Upper lobe of left lung (tissue), 6 donors: ENCODE measurements at regions not wholly inside any gene's neighbourhood (a gene's known extent, or its start where the extent isn't known, plus 50 kb on each side); places are given as distances from the start of the nearest gene placed in this dataset.

Experiments
- ATAC-seq, 2 donors: fragments of 200-7000 bp; cut with Tn5 transposase; one replicate each; pipeline ENCODE4 v1.9.1; 2022; ENCODE audit warnings: mild to moderate bottlenecking in 2 of 2, moderate library complexity in 2 of 2; ENCODE audit not compliant: low FRiP score in 2 of 2
- DNase-seq, 2 donors: peaks; one replicate each; pipeline ENCODE4 v3.0.0-alpha.2; 2019 to 2020
- H3K27ac ChIP-seq, 4 donors: fragments of 200-600 bp; sonication (generic); one replicate each; pipeline ENCODE4 v1.5.1; 2016 to 2019
- H3K27me3 ChIP-seq, 4 donors: fragments of 200-600 bp; sonication (generic); one replicate each; pipeline ENCODE4 v1.5.1; 2017 to 2019
- H3K36me3 ChIP-seq, 4 donors: fragments of 200-600 bp; sonication (generic); one replicate each; pipeline ENCODE4 v1.5.1; 2016 to 2019
- H3K4me1 ChIP-seq, 4 donors: fragments of 200-600 bp; sonication (generic); one replicate each; pipeline ENCODE4 v1.5.1; 2018 to 2019
- H3K4me3 ChIP-seq, 4 donors: fragments of 200-600 bp; sonication (generic); one replicate each; pipeline ENCODE4 v1.5.1; 2017 to 2019; ENCODE audit warnings: mild to moderate bottlenecking in 2 of 4, moderate library complexity in 1 of 4
- H3K9me3 ChIP-seq, 4 donors: fragments of 200-600 bp; sonication (generic); one replicate each; pipeline ENCODE4 v1.5.1; 2018 to 2019
- CTCF ChIP-seq, 6 experiments: fragments of 450-650 bp in 4 of 6; fragments of 200-600 bp in 2 of 6; sonication (generic) in 2 of 6; IDR thresholded peaks; one replicate each; pipeline ENCODE4 v1.5.1; 2016 to 2019; ENCODE audit warnings: antibody characterized with exemption in 6 of 6
- EP300 ChIP-seq, 4 donors: sonication (generic); formaldehyde crosslinking; IDR thresholded peaks; one replicate each; pipeline ENCODE4 v1.5.1; 2017; ENCODE audit warnings: antibody characterized with exemption in 4 of 4, control low read depth in 2 of 4
- POLR2A ChIP-seq, 4 donors: fragments of 450-650 bp; IDR thresholded peaks; one replicate each; pipeline ENCODE4 v1.5.1; 2016 to 2017; ENCODE audit warnings: antibody characterized with exemption in 4 of 4, mild to moderate bottlenecking in 2 of 4
- POLR2AphosphoS5 ChIP-seq, 2 donors: sonication (generic); formaldehyde crosslinking; IDR thresholded peaks; one replicate each; pipeline ENCODE4 v1.5.1; 2017; ENCODE audit warnings: antibody characterized with exemption in 2 of 2
- WGBS, 2 donors: methylation state at CpG; one replicate each; pipeline ENCODE4 v1.1.5; 2017 to 2018; 5-methylcytosine and 5-hydroxymethylcytosine counted together
- donor health status: DM: no; HTN: no; CAD: no; lungs with moderate emphysema.
- donor health status: DM: no; HTN: yes; CAD: no; lungs with severe emphysema.

GRCh38 chr4:24434241-24434640 lies 150.1 kb downstream of the DHX15 start:
- TF ChIP-seq POLR2A (IDR thresholded peaks at IDR 0.05) (no peak), POLR2AphosphoS5 (IDR thresholded peaks at IDR 0.05) (no peak), EP300 (IDR thresholded peaks at IDR 0.05) (no peak), CTCF (IDR thresholded peaks at IDR 0.05) (no peak)
- 70 to 84% methylated on average over 10 of the region's 10 CpGs for WGBS, 2 donors
- Histone ChIP-seq H3K9me3 (no peaks in the 10 kb centered on the region), H3K27me3 (no peaks in the 10 kb centered on the region), H3K27ac (no peak overlapping the region), H3K36me3 (no peaks in the 10 kb centered on the region), H3K4me1 (no peaks in the 10 kb centered on the region), H3K4me3 (no peak overlapping the region)
- DNase-seq (no peak), ATAC-seq (no peak)

GRCh38 chr4:24433515-24434214 lies 150.7 kb downstream of the DHX15 start:
- WGBS, 2 donors, result 60 to 69% methylated on average over 8 of the region's 8 CpGs
- no peaks in the 10 kb centered on the region for H3K36me3 ChIP-seq
- ATAC-seq, result no peak
- H3K4me1 ChIP-seq, result no peaks in the 10 kb centered on the region
- no peak overlapping the region for H3K4me3 ChIP-seq
- no peaks in the 10 kb centered on the region for H3K9me3 ChIP-seq
- no peaks in the 10 kb centered on the region for H3K27me3 ChIP-seq
- DNase-seq, result no peak
- no peak overlapping the region for H3K27ac ChIP-seq
- TF ChIP-seq POLR2A (IDR thresholded peaks at IDR 0.05) (no peak), CTCF (IDR thresholded peaks at IDR 0.05) (no peak), EP300 (IDR thresholded peaks at IDR 0.05) (no peak), POLR2AphosphoS5 (IDR thresholded peaks at IDR 0.05) (no peak)

- DNase-seq, result no peak
- ATAC-seq, result no peak
- Histone ChIP-seq H3K36me3 (no peaks in the 10 kb centered on the region), H3K4me3 (no peak overlapping the region), H3K4me1 (no peaks in the 10 kb centered on the region), H3K27ac (no peak overlapping the region), H3K9me3 (no peaks in the 10 kb centered on the region), H3K27me3 (no peaks in the 10 kb centered on the region)
- 70 to 73% methylated on average over 6 of the region's 6 CpGs for WGBS, 2 donors
- TF ChIP-seq CTCF (IDR thresholded peaks at IDR 0.05) (no peak), POLR2A (IDR thresholded peaks at IDR 0.05) (no peak), POLR2AphosphoS5 (IDR thresholded peaks at IDR 0.05) (no peak), EP300 (IDR thresholded peaks at IDR 0.05) (no peak)
Measured at GRCh38 chr4:24428850-24429249, 155.5 kb downstream of the DHX15 start.

- Histone ChIP-seq H3K4me1 (no peaks in the 10 kb centered on the region), H3K36me3 (no peaks in the 10 kb centered on the region), H3K4me3 (no peak overlapping the region), H3K27ac (no peak overlapping the region), H3K27me3 (no peaks in the 10 kb centered on the region), H3K9me3 (no peaks in the 10 kb centered on the region)
- DNase-seq, result no peak
- no peak for TF ChIP-seq POLR2A (IDR thresholded peaks at IDR 0.05)
- no peak for TF ChIP-seq POLR2AphosphoS5 (IDR thresholded peaks at IDR 0.05)
- no peak for TF ChIP-seq EP300 (IDR thresholded peaks at IDR 0.05)
- TF ChIP-seq CTCF (IDR thresholded peaks at IDR 0.05), result no peak
- 81 to 85% methylated on average over 5 of the region's 5 CpGs for WGBS, 2 donors
- ATAC-seq, result no peak
Measured at GRCh38 chr4:24426557-24426956, 157.8 kb downstream of the DHX15 start.

- Histone ChIP-seq H3K4me3 (no peak overlapping the region), H3K36me3 (no peaks in the 10 kb centered on the region), H3K4me1 (no peaks in the 10 kb centered on the region), H3K27me3 (no peaks in the 10 kb centered on the region), H3K9me3 (no peaks in the 10 kb centered on the region), H3K27ac (no peak overlapping the region)
- TF ChIP-seq POLR2A (IDR thresholded peaks at IDR 0.05) (no peak), CTCF (IDR thresholded peaks at IDR 0.05) (no peak), POLR2AphosphoS5 (IDR thresholded peaks at IDR 0.05) (no peak), EP300 (IDR thresholded peaks at IDR 0.05) (no peak)
- 71% methylated on average over 3 of the region's 3 CpGs for WGBS, 2 donors
- DNase-seq (no peak), ATAC-seq (no peak)
Measured at GRCh38 chr4:24425863-24426262, 158.5 kb downstream of the DHX15 start.
